ENCODE measurements at regions not wholly inside any gene's neighbourhood (a gene's known extent, or its start where the extent isn't known, plus 50 kb on each side); places are given as distances from the start of the nearest gene placed in this dataset.

- no peaks in the 10 kb centered on the region for H3K4me1 Mint-ChIP-seq (ENCODE audit: low read depth)
- ChIA-PET CTCF (no interaction called here), POLR2A (no interaction called here)
- H3K36me3 Mint-ChIP-seq (ENCODE audit: low read depth): no peaks in the 10 kb centered on the region
- TF ChIP-seq CTCF (IDR thresholded peaks at IDR 0.05): no peak
- no peak overlapping the region for H3K4me3 Mint-ChIP-seq
- ATAC-seq: no peak
- intact Hi-C loops (cut with micrococcal nuclease): no loop called here
- no peak overlapping the region for H3K27ac Mint-ChIP-seq
- DNase-seq: no peak
- peaks cover 4% of the 10 kb centered on the region for H3K9me3 Mint-ChIP-seq
- no peaks in the 10 kb centered on the region for H3K27me3 Mint-ChIP-seq
These were observed 501.5 kb upstream of the TBX3 start for GRCh38 chr12:115185506-115185905.

GRCh38 chr12:115183752-115184151, 499.8 kb upstream of the TBX3 start:
- no peak for TF ChIP-seq CTCF (IDR thresholded peaks at IDR 0.05)
- H3K27me3 Mint-ChIP-seq: no peaks in the 10 kb centered on the region
- no peak for DNase-seq
- intact Hi-C loops (cut with micrococcal nuclease): no loop called here
- no peak for ATAC-seq
- H3K36me3 Mint-ChIP-seq (ENCODE audit: low read depth): no peaks in the 10 kb centered on the region
- H3K4me3 Mint-ChIP-seq: no peak overlapping the region
- no peak overlapping the region for H3K27ac Mint-ChIP-seq
- ChIA-PET POLR2A (interaction anchor here (0.6 kb wide), 1 partner anchor 82 kb away, joined by 3 read pairs; no protein-coding TSS in a partner anchor), CTCF (no interaction called here)
- no peaks in the 10 kb centered on the region for H3K4me1 Mint-ChIP-seq (ENCODE audit: low read depth)
- peaks cover 4% of the 10 kb centered on the region for H3K9me3 Mint-ChIP-seq

DNA sequence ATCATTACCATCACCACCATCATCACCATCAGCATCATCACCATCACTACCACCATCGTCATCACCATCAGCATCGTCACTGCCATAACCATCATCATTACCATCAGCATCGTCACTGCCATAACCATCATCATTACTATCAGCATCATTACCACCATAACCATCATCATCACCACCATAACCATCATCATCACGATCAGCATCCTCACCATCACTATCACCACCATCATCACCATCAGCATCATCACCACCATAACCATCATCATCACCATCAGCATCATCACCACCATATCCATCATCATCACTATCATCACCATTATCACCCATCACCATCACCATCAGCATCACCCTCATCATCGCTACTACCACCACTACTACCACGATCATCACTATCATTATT, 493.9 kb upstream of the TBX3 start:
- H3K27me3 Mint-ChIP-seq: no peaks in the 10 kb centered on the region
- CTCF ChIA-PET: no interaction called here
- peaks cover 2% of the 10 kb centered on the region for H3K9me3 Mint-ChIP-seq
- POLR2A ChIA-PET: no interaction called here
- no peak overlapping the region for H3K4me3 Mint-ChIP-seq
- no peaks in the 10 kb centered on the region for H3K4me1 Mint-ChIP-seq (ENCODE audit: low read depth)
- intact Hi-C loops (cut with micrococcal nuclease): no loop called here
- ATAC-seq (no peak), DNase-seq (no peak)
- no peak overlapping the region for H3K27ac Mint-ChIP-seq
- no peak for TF ChIP-seq CTCF (IDR thresholded peaks at IDR 0.05)
- no peaks in the 10 kb centered on the region for H3K36me3 Mint-ChIP-seq (ENCODE audit: low read depth)

DNA sequence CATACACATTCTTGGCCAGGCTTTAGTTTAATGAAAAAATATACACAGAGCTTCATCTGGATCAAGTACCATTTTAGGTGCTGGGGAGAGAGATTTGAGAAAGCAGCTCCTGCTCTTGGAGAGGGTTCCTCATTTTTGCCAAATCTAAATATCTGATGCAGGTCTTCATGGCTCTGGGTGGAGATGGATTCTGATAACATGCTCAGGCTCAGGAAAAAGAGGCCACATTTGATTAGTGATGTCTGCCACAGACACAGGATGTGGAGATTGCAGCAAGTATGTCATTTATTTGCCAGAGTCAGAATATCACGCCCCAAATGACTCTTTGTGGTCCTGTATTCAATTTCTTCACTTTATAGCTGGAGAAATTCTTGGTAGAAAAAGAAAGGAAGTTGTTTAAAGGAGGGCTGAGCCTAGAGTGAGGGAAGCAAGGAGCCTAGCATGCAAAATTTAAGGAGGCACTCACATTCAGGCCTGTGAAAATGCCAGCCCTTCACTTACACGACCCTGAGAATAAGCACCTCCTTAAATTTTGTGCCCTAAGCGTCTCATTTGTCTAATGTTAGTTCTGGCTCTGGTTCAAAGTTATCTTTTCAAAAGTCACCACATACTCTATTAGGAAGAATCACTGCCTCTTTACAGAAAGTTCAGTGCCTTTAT, 492.9 kb upstream of the TBX3 start:
- no peaks in the 10 kb centered on the region for H3K36me3 Mint-ChIP-seq (ENCODE audit: low read depth)
- ChIA-PET CTCF (no interaction called here), POLR2A (no interaction called here)
- H3K27ac Mint-ChIP-seq: no peak overlapping the region
- H3K4me3 Mint-ChIP-seq: no peak overlapping the region
- ATAC-seq (no peak), DNase-seq (no peak)
- peaks cover 2% of the 10 kb centered on the region for H3K9me3 Mint-ChIP-seq
- TF ChIP-seq CTCF (IDR thresholded peaks at IDR 0.05): no peak
- no peaks in the 10 kb centered on the region for H3K27me3 Mint-ChIP-seq
- intact Hi-C loops (cut with micrococcal nuclease): no loop called here
- no peaks in the 10 kb centered on the region for H3K4me1 Mint-ChIP-seq (ENCODE audit: low read depth)

GRCh38 chr12:115174920-115175319, 490.9 kb upstream of the TBX3 start:
- no peak for TF ChIP-seq CTCF (IDR thresholded peaks at IDR 0.05)
- ChIA-PET CTCF (no interaction called here), POLR2A (no interaction called here)
- Mint-ChIP-seq H3K4me1 (ENCODE audit: low read depth) (no peaks in the 10 kb centered on the region), H3K9me3 (peaks cover 2% of the 10 kb centered on the region), H3K27ac (no peak overlapping the region), H3K36me3 (ENCODE audit: low read depth) (no peaks in the 10 kb centered on the region), H3K4me3 (no peak overlapping the region), H3K27me3 (no peaks in the 10 kb centered on the region)
- no peak for DNase-seq
- ATAC-seq: no peak
- intact Hi-C loops (cut with micrococcal nuclease): no loop called here

Measured in activated CD8-positive, alpha-beta T cell treated with anti-CD3 and anti-CD28 coated beads for 36 hours (primary cell).